ENCODE measurements at regions not wholly inside any gene's neighbourhood (a gene's known extent, or its start where the extent isn't known, plus 50 kb on each side); places are given as distances from the start of the nearest gene placed in this dataset.
A peak's percentile ranks its signal among the peaks of the same experiment; 100 is the strongest.

DNA sequence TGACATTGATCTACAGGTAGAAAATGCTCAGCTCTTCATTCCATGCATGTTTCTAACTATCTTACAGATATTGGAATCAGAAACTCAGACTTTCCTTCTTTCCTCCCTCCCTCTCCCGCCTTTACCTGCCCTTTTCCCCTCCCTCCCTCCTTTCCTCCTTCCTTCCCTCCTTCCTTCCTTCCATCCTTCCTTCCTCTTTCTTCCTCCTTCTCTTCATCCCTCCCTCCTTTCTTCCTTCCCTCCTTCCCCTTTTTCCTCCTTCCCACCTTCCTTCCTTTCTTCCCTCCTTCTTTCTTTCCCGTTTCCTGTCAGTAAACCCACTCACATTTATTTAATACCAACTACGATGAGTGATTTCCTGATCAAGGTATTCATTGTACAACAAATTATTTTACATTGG is 113.4 kb upstream of the IRS2 start:
- no CpG with 5 or more reads among the region's 3 CpGs for WGBS (ENCODE audit: extremely low coverage, insufficient read length, low lambda C conversion rate)
- no peaks in the 10 kb centered on the region for H3K27me3 ChIP-seq (ENCODE audit: insufficient read depth, low read length)
- peaks cover 0 to 2% of the 10 kb centered on the region in 2 experiments; a peak in 3 of 5 replicates for H3K9me3 Mint-ChIP-seq
- H3K4me1 Mint-ChIP-seq = peaks cover 11 to 13% of the 10 kb centered on the region in 2 experiments
- H3K27me3 Mint-ChIP-seq (ENCODE audit: low read depth) = peaks cover 12% of the 10 kb centered on the region
- no peak overlapping the region for H3K23ac ChIP-seq (ENCODE audit: insufficient read length, low read depth, low read length)
- no peak overlapping the region for H2AK5ac ChIP-seq (ENCODE audit: insufficient read length, low read length)
- H4K91ac ChIP-seq (ENCODE audit: insufficient read length, low read depth, low read length) = no peak overlapping the region
- peak overlapping the region in 1 of 2 experiments; percentile 73; a peak in 1 of 5 replicates for H3K4me3 Mint-ChIP-seq
- H2BK15ac ChIP-seq (ENCODE audit: low read depth, low read length) = no peak overlapping the region
- no peak overlapping the region for H3K9ac ChIP-seq (ENCODE audit: extremely low read depth, insufficient read length, low read length)
- H3K23me2 ChIP-seq (ENCODE audit: insufficient read length, low read depth, low read length, poor library complexity, severe bottlenecking) = no peaks in the 10 kb centered on the region
- no peak overlapping the region for H3K14ac ChIP-seq (ENCODE audit: insufficient read depth, low read length)
- H3K4ac ChIP-seq (ENCODE audit: low read depth, low read length) = no peak overlapping the region
- H3K56ac ChIP-seq (ENCODE audit: insufficient read length, low read depth, low read length) = no peak overlapping the region
- no peak overlapping the region for H3K27ac ChIP-seq (ENCODE audit: insufficient read length, low read depth, low read length)
- H2BK120ac ChIP-seq (ENCODE audit: low read depth, low read length, poor library complexity, severe bottlenecking) = no peak overlapping the region
- H3K18ac ChIP-seq (ENCODE audit: insufficient read length, low read depth, low read length) = no peak overlapping the region
- H3K9me3 ChIP-seq (ENCODE audit: control insufficient read depth, low read depth, low read length) = no peaks in the 10 kb centered on the region
- H3K27ac Mint-ChIP-seq = no peak overlapping the region
- no peak overlapping the region for H3T11ph ChIP-seq (ENCODE audit: low read length)
- no peak overlapping the region for H2BK5ac ChIP-seq (ENCODE audit: insufficient read length, low read length)
- H3K79me2 ChIP-seq (ENCODE audit: insufficient read depth, low read length) = no peaks in the 10 kb centered on the region
- peaks cover 0 to 10% (median 4%) of the 10 kb centered on the region in 3 experiments; a peak in 4 of 7 replicates for H3K36me3 Mint-ChIP-seq (ENCODE audit: insufficient read depth in 1 of 3, low read depth in 3 of 3)
- peak overlapping the region; percentile 85 for H3K4me2 ChIP-seq (ENCODE audit: insufficient read depth, insufficient read length, low read length)
- no peak for TF ChIP-seq CTCF (conservative IDR thresholded peaks at IDR 0.05)
- H4K8ac ChIP-seq (replicated peaks; ENCODE audit: insufficient read length, low read depth, low read length) = no peak overlapping the region
- H4K5ac ChIP-seq (ENCODE audit: insufficient read length, low read depth, low read length) = no peak overlapping the region
- H3K79me1 ChIP-seq (ENCODE audit: insufficient read depth, low read depth, low read length, poor library complexity, severe bottlenecking) = no peaks in the 10 kb centered on the region
- H2BK12ac ChIP-seq (ENCODE audit: insufficient read length, low read depth, low read length) = no peak overlapping the region
- DNase-seq = no peak
- H4K20me1 ChIP-seq (ENCODE audit: control insufficient read depth, insufficient read depth, insufficient read length) = no peaks in the 10 kb centered on the region
- H2BK20ac ChIP-seq (ENCODE audit: low read depth, low read length, poor library complexity, severe bottlenecking) = no peak overlapping the region
- H3K4me1 ChIP-seq (ENCODE audit: insufficient read depth, low read length) = no peaks in the 10 kb centered on the region
- no peak overlapping the region for H2AFZ ChIP-seq (ENCODE audit: low read length)
